ENCODE measurements at regions not wholly inside any gene's neighbourhood (a gene's known extent, or its start where the extent isn't known, plus 50 kb on each side); places are given as distances from the start of the nearest gene placed in this dataset.

- no peak overlapping the region for H3K27ac ChIP-seq
- TF ChIP-seq CTCF (conservative IDR thresholded peaks at IDR 0.05), result peak; percentile 64
Measured at GRCh38 chr18:5600378-5601071, 56.7 kb upstream of the EPB41L3 start.

- no peak overlapping the region for H3K27ac ChIP-seq
- no peak for TF ChIP-seq CTCF (conservative IDR thresholded peaks at IDR 0.05)
Measured at GRCh38 chr18:5596585-5596984, 52.8 kb upstream of the EPB41L3 start.

Measured in VCaP (cell line).